WTC11 (cell line): ENCODE measurements at regions not wholly inside any gene's neighbourhood (a gene's known extent, or its start where the extent isn't known, plus 50 kb on each side); places are given as distances from the start of the nearest gene placed in this dataset.

Source experiments
- CTCF ChIP-seq: fragments of 200-600 bp; IDR thresholded peaks from 2 replicates; pipeline ENCODE4 v1.8.0; 2022; ENCODE audit warnings: antibody characterized with exemption
- NR2C2 ChIP-seq: sonication (generic); formaldehyde crosslinking; IDR thresholded peaks from 2 replicates; pipeline ENCODE4 v1.8.0; 2022; ENCODE audit warnings: mild to moderate bottlenecking, missing genetic modification reagents
- RELA ChIP-seq: sonication (generic); formaldehyde crosslinking; IDR thresholded peaks from 2 replicates; pipeline ENCODE4 v1.8.1; 2022; ENCODE audit warnings: missing genetic modification reagents, mild to moderate bottlenecking, borderline replicate concordance

GRCh38 chr2:40751981-40752380, 300.1 kb upstream of the SLC8A1 start:
- no peak for TF ChIP-seq NR2C2 (CRISPR knock-in tag)
- TF ChIP-seq CTCF: no peak
- TF ChIP-seq RELA (CRISPR knock-in tag): no peak
